Renal cortical epithelial cell (primary cell): ENCODE measurements at regions not wholly inside any gene's neighbourhood (a gene's known extent, or its start where the extent isn't known, plus 50 kb on each side); places are given as distances from the start of the nearest gene placed in this dataset.

Source experiments
- DNase-seq: peaks from one replicate; pipeline ENCODE4 v3.0.0-alpha.2; 2011; ENCODE audit warnings: low read depth

- no peak for DNase-seq
Measured at GRCh38 chr19:34305221-34306083, 51.1 kb downstream of the GARRE1 start.

GRCh38 chr19:34306213-34306661, 51.9 kb downstream of the GARRE1 start:
- peak; percentile 82 for DNase-seq

- no peak for DNase-seq
Measured at GRCh38 chr19:34306824-34307223, 52.5 kb downstream of the GARRE1 start.

GRCh38 chr19:34308381-34309367, 54.3 kb downstream of the GARRE1 start:
- DNase-seq: no peak

- DNase-seq: no peak
Measured at GRCh38 chr19:34309368-34310138, 55.2 kb downstream of the GARRE1 start.

- no peak for DNase-seq
Measured at GRCh38 chr19:34310494-34310981, 54.5 kb upstream of the GPI start.

GRCh38 chr19:34313188-34313587, 51.8 kb upstream of the GPI start:
- no peak for DNase-seq

GRCh38 chr19:34314437-34315313, 50.3 kb upstream of the GPI start:
- no peak for DNase-seq
